Thoracic aorta (tissue), 2 donors: ENCODE measurements at regions not wholly inside any gene's neighbourhood (a gene's known extent, or its start where the extent isn't known, plus 50 kb on each side); places are given as distances from the start of the nearest gene placed in this dataset.
"Not testable (repeated sequence)": the region's sequence is repeated elsewhere in the genome, so short reads cannot be mapped to it uniquely, and the experiment has no call there.

Experiments used
- ATAC-seq: fragments of 150-250 bp; one replicate; pipeline ENCODE4 v1.8.0; 2017; ENCODE audit warnings: low read depth; ENCODE audit not compliant: insufficient number of reproducible peaks, low FRiP score
- DNase-seq: peaks from one replicate; pipeline ENCODE4 v3.0.0-alpha.2; 2020; ENCODE audit warnings: low spot score
- H3K27ac ChIP-seq, 2 donors: fragments of 200-600 bp; sonication (generic); 1 replicate in 1 of 2; 2 replicates in 1 of 2; pipeline ENCODE4 v1.5.1; 2016; ENCODE audit warnings: mild to moderate bottlenecking in 2 of 2, moderate library complexity in 2 of 2
- H3K27me3 ChIP-seq: fragments of 200-600 bp; sonication (generic); replicated peaks from 2 replicates; pipeline ENCODE4 v1.6.0; 2016; ENCODE audit warnings: mild to moderate bottlenecking; ENCODE audit not compliant: insufficient read depth
- H3K36me3 ChIP-seq: fragments of 200-600 bp; sonication (generic); one replicate; pipeline ENCODE4 v1.5.1; 2016
- H3K4me1 ChIP-seq, 2 donors: fragments of 200-600 bp; sonication (generic); 1 replicate in 1 of 2; 2 replicates in 1 of 2; pipeline versions ENCODE4 v1.5.1 to v1.6.0; 2016; ENCODE audit warnings: low read depth in 2 of 2, mild to moderate bottlenecking in 1 of 2; ENCODE audit not compliant: control insufficient read depth in 1 of 2
- H3K4me3 ChIP-seq: fragments of 200-600 bp; sonication (generic); 2 replicates; pipeline ENCODE4 v1.5.1; 2016; ENCODE audit warnings: mild to moderate bottlenecking
- H3K9me3 ChIP-seq: fragments of 200-600 bp; sonication (generic); 2 replicates; pipeline ENCODE4 v1.5.1; 2016
- TF ChIP-seq, protein P1 (sequence below): fragments of 200-600 bp; sonication (generic); IDR thresholded peaks from one replicate; pipeline ENCODE4 v1.5.1; 2019; ENCODE audit warnings: antibody characterized with exemption

DNA sequence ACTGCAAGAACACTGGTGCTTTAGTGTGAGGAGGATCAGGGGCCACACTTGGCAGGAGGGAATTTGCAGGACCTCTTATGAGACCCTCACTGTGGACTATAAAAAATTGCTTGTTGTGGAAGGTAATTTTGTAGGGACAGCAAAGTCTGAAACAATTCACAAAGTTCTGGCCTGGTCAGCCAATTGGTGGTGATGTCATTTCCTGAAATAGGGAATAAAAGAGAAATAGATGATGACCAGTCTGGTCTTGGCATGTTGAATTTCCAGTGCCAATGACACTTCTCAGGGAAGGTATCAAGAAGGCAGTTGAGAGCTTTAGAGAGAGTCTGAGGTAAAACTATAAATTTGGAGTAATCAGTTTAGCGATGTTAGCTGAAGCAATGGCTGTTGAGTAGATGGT is 129.3 kb upstream of the LMNTD1 start:
- H3K36me3 ChIP-seq: no peaks in the 10 kb centered on the region
- no peaks in the 10 kb centered on the region for H3K4me1 ChIP-seq
- TF ChIP-seq, protein P1, sequence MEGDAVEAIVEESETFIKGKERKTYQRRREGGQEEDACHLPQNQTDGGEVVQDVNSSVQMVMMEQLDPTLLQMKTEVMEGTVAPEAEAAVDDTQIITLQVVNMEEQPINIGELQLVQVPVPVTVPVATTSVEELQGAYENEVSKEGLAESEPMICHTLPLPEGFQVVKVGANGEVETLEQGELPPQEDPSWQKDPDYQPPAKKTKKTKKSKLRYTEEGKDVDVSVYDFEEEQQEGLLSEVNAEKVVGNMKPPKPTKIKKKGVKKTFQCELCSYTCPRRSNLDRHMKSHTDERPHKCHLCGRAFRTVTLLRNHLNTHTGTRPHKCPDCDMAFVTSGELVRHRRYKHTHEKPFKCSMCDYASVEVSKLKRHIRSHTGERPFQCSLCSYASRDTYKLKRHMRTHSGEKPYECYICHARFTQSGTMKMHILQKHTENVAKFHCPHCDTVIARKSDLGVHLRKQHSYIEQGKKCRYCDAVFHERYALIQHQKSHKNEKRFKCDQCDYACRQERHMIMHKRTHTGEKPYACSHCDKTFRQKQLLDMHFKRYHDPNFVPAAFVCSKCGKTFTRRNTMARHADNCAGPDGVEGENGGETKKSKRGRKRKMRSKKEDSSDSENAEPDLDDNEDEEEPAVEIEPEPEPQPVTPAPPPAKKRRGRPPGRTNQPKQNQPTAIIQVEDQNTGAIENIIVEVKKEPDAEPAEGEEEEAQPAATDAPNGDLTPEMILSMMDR: no peak
- H3K4me3 ChIP-seq: no peak overlapping the region
- ATAC-seq: no peak
- DNase-seq: no peak
- no peaks in the 10 kb centered on the region for H3K9me3 ChIP-seq
- no peaks in the 10 kb centered on the region for H3K27me3 ChIP-seq
- H3K27ac ChIP-seq: no peak overlapping the region

DNA sequence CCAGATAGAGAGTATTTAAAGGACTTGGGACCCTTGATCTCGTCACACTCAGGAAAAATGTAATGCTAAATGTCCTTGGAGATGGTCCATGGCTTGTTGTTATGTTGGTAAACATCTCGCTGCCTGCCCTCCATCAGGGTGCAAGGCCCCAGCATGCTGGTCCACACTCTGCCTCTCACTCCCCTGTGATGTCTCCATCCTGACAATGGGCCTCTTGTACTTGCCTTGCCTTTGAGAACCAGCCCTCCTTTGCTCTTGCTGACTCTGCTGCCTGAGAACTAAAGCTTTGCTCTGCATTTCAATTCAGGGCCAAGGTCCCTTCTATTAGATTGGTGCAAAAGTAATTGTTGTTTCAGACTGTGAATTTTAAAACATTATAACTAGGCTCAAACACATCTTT is 131.0 kb upstream of the LMNTD1 start:
- Histone ChIP-seq H3K27me3 (no peaks in the 10 kb centered on the region), H3K27ac (no peak overlapping the region), H3K4me1 (no peaks in the 10 kb centered on the region), H3K9me3 (no peaks in the 10 kb centered on the region), H3K36me3 (no peaks in the 10 kb centered on the region), H3K4me3 (no peak overlapping the region)
- TF ChIP-seq, protein P1: no peak
- ATAC-seq (no peak), DNase-seq (no peak)

DNA sequence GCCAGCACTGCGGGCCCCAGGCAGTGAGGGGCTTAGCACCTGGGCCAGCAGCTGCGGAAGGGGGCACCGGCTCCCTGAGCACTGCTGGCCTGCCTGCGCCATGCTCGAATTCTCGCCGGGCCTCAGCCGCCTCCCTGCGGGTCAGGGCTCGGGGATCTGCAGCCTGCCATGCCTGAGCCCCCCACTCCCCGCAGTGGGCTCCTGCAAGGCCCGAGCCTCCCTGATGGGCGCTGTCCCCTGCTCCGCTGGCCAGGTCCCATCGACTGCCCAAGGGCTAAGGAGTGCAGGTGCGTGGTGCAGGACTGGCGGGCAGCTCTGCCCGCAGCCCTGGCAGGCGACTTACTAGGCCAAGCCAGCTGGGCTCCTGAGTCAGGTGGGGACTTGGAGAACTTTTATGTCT is 133.3 kb upstream of the LMNTD1 start:
- Histone ChIP-seq H3K27ac (no peak overlapping the region), H3K36me3 (no peaks in the 10 kb centered on the region), H3K4me3 (no peak overlapping the region), H3K9me3 (no peaks in the 10 kb centered on the region), H3K27me3 (no peaks in the 10 kb centered on the region), H3K4me1 (no peaks in the 10 kb centered on the region)
- ATAC-seq (no peak), DNase-seq (no peak)
- TF ChIP-seq, protein P1: no peak

DNA sequence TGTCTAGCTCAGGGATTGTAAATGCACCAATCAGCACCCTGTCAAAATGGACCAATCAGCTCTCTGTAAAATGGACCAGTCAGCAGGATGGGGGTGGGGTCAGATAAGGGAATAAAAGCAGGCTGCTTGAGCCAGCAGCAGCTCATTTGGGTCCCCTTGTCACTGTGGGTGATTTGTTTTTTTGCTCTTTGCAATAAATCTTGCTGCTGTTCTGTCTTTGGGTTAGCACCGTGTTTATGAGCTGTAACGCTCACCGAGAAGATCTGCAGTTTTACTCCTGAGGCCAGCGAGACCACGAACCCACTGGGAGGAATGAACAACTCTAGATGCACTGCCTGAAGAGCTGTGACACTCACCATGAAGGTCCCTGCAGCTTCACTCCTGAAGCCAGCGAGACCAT is 134.1 kb upstream of the LMNTD1 start:
- Histone ChIP-seq H3K9me3 (no peaks in the 10 kb centered on the region), H3K4me1 (peaks cover 0 to under 1% of the 10 kb centered on the region in 2 donors), H3K27ac (no peak overlapping the region), H3K36me3 (no peaks in the 10 kb centered on the region), H3K27me3 (no peaks in the 10 kb centered on the region), H3K4me3 (no peak overlapping the region)
- ATAC-seq (no peak), DNase-seq (no peak)
- TF ChIP-seq, protein P1: no peak

DNA sequence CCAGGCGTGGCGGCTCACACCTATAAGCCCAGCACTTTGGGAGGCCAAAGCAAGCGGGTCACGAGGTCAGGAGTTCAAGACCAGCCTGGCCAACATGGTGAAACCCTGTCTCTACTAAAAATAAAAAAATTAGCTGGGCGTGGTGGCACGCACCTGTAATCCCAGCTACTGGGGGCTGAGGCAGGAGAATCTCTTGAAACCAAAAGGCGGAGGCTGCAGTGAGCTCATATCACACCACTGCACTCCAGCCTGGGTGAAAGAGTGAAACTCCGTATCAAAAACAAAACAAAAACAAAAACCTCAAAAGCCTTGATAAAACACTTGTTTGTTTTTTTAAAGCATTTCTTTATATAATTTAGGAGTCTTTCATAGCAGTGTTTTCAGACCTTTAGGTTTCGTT is 135.8 kb upstream of the LMNTD1 start:
- H3K27me3 ChIP-seq, H3K36me3 ChIP-seq, H3K4me1 ChIP-seq, DNase-seq, H3K9me3 ChIP-seq, ATAC-seq, H3K4me3 ChIP-seq, H3K27ac ChIP-seq: not testable (repeated sequence)

DNA sequence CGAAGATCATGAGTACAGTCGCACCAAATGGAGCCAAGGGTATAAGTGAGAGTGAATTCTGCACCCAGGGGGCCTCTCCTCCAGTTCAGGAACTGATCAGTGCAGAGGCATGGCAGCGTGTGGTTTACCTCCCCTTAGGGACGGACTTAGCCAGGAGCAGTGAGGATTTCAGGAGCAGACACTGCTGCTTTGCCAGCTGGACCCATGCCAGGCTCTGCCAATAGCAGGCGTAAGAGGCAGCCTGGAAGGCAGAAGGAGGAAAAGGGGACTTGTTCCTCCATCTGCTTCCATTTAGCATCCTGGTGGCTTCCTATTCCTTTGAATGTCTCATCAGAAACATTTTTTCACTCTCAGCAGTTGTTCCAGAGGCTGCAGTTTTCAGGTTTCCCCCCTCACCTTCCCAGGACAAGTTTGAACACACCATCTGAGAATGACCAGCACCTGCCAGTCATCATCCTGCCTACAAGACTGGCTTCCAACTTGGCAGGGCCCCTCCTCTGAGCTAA is 137.0 kb upstream of the LMNTD1 start:
- Histone ChIP-seq H3K4me1 (peaks cover 3 to 8% of the 10 kb centered on the region in 2 donors), H3K9me3 (no peaks in the 10 kb centered on the region), H3K27ac (no peak overlapping the region), H3K27me3 (no peaks in the 10 kb centered on the region), H3K4me3 (no peak overlapping the region), H3K36me3 (no peaks in the 10 kb centered on the region)
- TF ChIP-seq, protein P1: no peak
- ATAC-seq: no peak
- DNase-seq: no peak
